HG03175 (cell line): ENCODE measurements at regions not wholly inside any gene's neighbourhood (a gene's known extent, or its start where the extent isn't known, plus 50 kb on each side); places are given as distances from the start of the nearest gene placed in this dataset.
"Not testable (repeated sequence)": the region's sequence is repeated elsewhere in the genome, so short reads cannot be mapped to it uniquely, and the experiment has no call there.

Source experiments
- ATAC-seq: cut with Tn5 transposase; IDR thresholded peaks from one replicate; pipeline ENCODE4 v1.9.1; 2021; ENCODE audit warnings: mild to moderate bottlenecking, moderate library complexity; ENCODE audit not compliant: unreplicated experiment

DNA sequence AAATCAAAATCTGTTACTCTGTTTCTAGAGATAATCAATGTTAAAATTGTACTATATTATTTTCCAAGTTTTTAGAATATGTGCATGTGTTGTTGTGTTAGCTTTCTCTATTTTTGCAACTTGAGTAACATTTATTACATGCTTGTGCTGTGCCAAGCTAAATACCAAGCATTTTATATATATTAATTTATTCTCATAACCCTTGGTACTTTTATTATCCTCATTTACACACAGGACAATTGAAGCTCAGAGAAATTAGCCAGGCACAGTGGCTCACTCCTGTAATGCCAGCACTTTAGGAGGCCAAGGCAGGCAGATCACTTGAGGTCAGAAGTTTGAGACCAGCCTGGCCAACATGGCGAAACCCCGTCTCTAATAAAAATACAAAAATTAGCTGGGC is 254.0 kb upstream of the DMRT1 start:
- no peak for ATAC-seq

DNA sequence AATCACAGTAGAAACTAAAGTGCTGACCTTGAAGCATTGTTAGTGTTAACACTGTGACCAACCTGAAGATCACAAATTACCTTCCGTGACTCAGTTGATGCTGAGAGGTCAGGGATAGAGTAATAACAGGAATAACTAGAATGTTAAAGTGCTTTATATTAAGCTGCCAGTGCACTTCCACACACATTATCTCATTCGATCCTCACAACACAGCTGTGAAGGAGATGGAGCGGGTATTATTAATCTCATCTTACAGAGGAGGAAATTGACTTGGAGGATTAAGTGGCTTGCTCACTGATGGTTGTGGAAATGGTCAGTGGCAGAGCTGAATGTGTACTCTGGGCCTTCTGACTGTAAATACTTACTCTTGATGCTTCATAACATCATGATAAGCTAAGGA is 252.5 kb upstream of the DMRT1 start:
- ATAC-seq: no peak

DNA sequence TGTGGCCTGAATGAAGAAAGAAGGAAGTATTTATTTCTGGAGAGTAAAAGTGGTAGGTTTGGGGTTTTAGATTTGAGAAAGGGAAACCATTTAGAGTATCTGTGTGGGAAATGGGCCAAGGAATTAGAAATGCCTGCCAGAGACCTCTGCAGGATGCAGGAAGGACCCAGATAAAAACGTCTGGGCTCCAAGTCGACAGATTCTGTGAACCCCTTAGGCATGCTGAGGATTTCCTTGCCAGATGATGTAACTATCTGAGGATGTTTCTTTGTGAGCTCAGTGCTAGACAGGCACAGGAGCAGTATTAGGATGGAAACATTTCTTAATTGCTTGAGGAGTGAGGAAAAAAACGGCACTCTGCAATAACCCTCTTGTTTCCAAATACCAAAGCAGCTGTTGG is 251.8 kb upstream of the DMRT1 start:
- no peak for ATAC-seq

DNA sequence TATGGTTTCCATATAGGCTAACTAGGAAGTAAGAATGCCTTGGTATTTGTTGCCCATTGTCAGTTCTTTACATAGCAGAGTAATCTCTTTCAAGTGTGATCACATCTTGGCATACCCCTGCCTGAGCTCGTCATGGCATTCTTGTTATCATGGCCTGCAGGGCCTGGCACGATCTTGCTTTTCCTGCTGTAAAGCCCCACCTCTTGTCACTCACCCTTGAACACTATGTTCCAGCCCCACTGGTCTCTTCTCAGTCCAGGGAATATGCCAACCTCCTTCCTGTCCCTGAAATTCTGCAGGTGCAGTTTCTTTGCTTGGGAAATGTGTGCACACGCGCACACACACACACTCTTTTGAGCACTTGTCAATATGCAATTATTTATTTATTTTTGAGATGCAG is 250.2 kb upstream of the DMRT1 start:
- ATAC-seq: no peak

DNA sequence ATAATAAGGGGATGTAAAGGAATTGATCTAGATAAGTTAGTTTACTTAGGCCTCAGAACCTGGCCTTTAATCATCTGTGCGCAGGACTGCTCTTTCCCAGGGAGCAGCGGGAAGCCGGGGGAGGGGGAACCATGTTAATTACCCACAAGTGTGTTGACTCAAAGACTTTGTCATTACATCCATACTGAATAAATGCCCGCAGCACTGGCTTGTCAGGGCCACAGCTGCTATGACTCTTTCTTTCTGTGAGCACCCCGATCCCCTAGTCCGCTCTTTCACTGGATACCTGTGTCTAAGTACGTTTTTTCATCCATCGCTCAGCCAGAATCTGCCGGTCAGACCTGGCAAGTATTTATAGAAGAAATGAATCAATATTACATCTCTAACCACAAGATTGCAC is 249.3 kb upstream of the DMRT1 start:
- no peak for ATAC-seq

DNA sequence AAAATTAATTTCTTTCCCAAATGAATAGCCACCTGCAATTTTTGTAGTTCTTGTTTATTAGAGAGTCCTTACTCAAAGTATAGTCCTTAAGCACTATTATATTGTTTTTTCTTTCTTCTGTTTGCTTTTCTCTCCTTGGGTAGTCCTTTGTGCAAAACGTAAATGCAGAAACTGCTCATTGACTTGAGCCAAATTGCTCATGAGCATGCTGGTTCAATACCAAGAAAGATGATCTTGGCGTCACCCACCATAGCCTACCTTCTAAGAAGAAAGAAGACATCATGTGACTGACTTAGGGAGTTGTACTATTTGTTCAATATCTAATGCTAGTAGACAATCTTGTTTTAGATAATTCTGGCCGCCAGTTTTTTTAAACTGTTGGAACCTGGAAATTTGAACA is 248.8 kb upstream of the DMRT1 start:
- no peak for ATAC-seq

DNA sequence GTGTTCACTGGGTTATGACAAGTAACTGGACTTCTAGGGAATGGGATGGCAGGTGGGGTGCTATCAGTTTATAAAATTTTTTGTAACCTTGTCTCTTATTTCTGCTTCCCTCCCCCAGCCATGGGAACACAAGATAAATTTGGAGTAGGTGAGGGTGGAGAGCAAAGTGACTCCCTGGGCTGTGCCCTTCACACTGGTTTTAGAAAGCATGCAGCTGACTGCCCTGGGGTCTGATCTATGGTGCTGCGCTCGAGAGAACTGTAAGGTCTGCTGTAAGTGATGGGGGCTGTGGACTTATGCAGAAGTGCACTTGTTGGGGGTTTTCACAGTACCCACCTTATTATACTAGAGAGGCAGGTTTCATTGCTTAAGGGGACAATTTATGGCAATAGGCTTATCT is 247.7 kb upstream of the DMRT1 start:
- no peak for ATAC-seq

DNA sequence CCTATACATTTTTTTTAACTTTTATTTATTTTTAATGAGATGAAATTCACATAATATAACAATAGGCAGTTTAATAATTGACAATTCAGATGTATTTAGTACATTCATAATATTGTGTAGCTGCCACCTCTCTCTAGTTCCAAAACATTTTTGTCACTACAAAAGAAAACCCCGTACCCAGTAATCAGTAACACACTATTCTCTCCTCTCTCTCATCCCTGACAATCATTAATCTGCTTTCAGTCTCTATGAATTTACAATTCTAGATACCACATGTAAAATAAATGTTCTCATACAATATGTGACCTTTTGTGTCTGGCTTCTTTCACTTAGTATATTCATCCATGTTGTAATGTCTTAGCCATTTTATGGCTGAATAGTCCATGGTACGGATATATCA is 244.8 kb upstream of the DMRT1 start:
- ATAC-seq: no peak

DNA sequence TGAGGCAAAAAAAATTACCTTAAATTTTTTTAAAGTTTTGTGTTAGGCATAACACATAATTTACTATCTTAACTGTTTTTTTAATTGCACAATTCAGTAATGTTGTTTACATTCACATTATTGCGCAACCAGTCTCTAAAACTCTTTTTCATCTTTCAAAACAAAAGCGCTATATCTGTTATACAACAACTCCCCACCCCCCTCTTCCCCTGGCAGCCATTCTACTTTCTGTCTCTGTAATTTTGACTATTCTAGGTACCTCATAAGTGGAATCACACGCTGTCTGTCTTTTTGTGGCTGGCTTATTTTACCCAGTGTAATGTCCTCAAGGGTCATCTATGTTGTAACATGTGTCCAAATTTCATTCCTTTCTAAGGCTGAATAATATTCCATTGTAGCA is 241.5 kb upstream of the DMRT1 start:
- no peak for ATAC-seq

DNA sequence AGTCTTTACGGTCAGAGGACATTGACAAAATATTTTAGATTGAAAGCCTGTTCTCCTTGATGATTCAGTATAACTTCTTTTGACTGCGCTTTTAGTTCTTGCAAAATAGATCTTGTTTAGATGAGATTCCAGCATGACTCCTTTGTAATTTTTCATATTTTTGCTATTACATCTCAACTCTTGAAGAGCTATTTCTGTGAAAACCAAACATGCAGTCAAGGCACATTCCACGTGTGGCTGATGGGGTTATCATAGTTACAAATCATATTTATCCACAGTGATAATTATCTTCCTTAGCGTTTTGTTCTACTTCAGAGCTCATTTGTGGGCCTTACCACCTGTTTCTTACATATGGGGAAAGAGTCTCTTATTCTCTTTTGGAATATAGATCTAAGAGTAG is 238.8 kb upstream of the DMRT1 start:
- no peak for ATAC-seq

DNA sequence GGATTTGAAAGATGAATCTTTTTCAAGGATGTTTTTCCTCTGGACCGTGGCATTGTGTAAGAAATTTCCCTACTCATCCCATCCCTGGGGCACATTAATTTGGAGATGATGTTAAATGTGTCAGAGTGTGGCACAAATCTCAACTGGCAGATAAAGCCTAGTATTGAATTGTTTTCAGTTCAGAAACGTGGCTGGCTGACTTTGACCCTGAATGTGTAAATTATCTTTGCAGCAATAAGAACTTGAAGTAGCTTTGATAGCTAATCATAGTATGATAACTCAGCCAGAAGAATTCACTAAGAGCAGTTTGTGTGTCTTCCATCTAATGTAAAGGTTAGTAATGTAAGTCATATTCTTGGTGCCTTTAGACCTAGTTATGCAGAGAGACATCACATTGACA is 238.4 kb upstream of the DMRT1 start:
- no peak for ATAC-seq

DNA sequence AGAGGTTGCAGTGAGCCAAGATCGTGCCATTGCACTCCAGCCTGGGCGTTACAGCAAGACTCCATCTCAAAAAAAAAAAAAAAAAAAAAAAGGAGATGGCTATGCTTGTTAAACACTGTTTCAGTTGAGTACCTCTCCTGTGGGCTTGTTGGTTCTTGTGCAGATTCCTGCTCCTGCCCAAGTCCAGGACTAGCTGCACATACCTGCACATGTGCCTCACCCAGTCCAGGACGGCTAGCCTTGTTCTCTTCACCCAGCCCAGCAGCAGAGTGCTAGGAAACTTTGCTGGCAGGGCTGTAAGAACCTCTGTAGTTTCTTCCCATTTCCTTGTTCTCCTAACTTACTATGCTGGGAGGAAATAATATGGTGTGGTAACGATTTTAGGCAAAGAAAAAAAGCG is 234.1 kb upstream of the DMRT1 start:
- ATAC-seq: no peak

DNA sequence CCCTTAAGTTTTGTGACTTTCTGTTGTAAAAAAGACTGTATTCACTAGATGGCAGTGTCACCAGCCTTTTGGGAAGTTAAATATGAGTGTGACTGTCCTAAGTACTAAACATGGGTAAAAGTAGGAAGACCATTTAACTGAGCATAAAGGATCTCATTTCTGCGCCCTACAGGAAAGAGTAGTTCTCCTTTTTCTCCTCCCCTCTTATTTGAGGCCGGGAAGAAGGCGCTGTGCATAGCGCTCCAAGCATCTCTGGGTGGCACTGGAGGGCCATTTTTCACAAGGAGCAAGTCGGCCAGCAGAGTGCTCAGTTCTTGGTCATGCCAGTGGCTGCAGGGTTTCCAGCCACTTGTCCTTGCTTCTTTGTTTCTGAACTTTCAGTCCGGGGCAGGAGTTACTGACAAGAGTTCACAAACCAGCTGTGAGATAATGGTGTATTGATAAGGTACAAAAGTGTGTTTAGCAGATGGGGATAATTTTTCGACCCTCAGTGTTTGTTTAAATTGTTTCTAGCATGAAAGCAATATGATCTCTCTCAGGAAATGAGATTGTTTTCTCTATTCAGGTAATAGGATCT is 227.6 kb upstream of the DMRT1 start:
- ATAC-seq: peak; percentile 89

DNA sequence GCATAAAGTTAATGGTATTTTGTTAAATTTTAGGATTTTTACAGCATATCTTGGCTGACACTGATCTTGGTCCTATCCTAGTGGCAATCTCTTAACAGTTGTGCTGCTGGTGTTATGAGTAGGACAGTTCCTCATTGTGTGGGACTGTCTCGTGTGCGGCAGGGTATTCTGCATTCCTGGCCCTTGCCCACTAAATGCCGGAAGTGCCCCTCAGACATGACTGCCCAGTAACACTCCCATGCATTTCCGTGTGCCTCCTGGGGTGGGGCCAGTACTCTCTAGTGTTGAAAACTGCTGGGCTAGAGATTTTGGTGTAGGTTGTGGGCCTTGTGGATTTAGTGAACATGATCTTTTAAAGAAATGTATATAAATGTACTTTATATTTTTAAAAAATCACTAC is 227.1 kb upstream of the DMRT1 start:
- no peak for ATAC-seq

DNA sequence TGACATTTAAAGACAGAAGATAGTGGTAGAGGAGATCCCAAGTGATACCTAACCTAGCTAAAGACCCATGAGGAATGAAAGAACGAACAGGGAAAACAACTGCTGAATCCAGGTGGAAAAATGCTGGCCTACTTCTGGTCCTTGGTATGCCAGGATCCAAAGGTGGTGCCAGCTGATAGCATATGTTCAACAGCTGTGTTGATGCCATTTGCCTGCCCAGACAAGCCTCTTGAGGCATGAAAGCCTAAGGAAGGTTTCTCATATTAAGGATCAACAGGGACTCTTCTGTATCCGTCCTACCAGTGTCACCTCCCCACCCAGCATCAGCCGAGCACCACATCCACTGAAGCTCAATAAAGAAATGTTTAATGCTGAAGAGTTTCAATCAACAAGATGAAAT is 225.7 kb upstream of the DMRT1 start:
- no peak for ATAC-seq

DNA sequence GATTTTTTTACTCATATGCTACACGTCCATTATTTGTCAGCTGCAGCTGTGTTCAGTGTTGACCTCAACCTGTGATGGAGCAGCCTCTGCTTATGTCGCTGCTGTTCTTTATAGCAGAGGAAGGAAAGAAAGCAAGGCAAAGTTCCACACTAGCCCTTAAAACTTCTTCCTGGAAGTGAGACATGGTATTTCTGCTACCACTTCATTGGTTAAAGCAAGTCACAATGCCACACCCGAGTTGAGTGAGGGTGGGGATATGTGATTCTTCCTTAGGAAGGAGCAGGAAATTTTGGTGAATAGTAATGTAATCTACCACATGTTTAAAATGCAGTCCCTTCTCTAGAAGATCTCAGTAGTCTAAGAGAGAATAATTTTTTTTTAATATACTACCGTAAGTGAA is 224.8 kb upstream of the DMRT1 start:
- no peak for ATAC-seq

DNA sequence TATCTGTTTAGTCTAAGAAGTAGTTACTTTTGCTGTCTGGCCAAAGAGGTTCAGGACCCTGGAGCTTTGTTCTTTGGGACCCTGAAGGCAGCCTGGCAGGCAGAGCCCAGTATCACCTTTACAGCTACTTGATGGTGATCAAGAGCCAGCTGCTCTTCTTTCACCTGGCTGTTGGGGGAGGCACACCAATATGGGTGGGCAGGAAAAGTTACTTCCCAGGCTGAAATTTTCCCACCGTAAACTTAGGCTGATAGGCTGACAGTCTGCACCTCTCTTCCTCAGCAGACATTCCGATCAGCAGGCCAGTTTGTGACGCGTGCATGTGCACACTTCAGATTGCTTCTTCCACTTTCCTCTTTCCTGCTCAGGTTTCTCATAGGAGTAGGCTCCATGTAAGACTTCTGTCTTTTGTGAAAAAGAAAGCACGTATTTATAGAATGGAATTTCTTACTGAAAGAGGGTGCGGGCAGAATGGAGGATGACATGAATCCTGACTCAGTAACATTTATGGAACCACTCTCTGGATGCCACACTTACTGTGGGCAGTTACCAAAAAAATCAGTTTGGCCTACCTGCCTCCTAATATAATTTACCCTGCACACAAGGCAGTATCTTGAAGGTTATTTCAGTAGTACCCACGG is 223.9 kb upstream of the DMRT1 start:
- no peak for ATAC-seq

DNA sequence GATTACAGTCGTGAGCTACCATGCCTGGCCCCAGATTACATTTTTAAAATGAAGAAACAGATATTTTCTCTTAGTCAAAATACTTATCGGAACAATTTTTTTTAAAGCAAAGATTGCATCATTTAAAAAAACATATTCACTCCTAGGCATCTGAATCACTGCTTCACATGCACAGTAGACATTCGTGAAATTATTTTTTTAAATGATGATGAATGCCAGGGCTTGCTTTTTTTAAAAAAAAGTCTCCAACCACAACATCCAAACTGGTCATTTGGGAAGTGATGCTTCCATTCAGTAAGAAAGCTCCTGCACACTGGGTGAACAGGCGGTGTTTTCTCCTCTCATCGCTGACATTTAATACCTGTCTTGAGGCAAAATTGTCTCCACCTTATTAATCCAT is 223.0 kb upstream of the DMRT1 start:
- ATAC-seq: no peak

DNA sequence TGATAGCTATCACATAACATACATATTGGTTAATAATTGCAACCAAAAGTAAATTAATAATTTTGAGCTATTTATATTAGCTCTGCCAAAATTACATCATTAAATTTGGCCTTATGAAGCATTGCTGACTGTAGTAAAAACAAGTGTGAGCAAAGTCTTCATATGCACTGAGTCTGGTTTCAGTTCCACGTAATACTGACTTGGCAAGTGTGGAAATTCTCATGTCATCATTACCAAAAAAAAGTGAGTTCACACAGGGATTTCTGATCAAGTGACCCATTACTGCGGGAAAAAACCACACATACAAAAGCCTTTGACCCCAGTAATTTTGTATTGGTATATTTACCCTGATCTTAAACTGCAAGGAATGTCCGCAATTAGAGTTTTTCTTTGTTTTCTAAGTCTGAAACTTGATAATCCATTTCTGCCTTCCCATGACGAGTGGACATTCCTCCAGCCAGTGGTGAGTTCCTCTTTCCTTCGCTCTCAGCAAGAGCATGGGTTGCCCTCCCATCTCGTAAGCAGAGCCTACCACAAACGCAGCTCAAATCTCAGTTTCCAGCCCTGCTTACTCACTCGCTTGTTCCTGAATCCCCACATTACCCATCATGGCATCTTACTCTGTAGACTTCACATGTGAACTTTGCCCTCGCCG is 220.2 kb upstream of the DMRT1 start:
- ATAC-seq: no peak

DNA sequence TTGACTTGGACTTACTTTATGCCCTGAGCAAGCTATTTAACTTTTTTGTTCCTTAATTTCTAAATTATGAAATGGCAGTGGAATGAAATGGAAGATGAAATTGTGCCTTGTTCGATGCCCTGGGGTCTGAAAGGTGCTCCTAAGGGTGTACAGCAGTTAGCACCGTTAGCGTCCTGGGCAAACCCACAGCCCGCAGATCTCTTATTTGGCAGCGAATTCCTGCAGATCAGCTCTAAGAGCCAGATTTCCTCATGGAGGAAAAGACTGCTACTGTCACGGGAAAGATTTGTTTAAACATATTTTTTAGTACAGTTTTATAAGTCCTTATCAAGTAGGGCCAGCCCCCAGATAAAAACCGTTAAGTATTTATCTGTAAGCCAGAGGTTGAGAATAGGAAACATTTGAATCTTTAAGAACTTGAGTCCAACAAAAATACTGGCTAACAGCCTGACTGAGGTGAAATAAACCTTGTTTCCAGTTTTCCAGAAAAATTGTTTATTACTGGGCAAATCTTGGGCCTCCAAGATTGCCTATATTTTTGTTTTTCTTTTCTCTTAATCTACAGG is 216.5 kb upstream of the DMRT1 start:
- no peak for ATAC-seq

DNA sequence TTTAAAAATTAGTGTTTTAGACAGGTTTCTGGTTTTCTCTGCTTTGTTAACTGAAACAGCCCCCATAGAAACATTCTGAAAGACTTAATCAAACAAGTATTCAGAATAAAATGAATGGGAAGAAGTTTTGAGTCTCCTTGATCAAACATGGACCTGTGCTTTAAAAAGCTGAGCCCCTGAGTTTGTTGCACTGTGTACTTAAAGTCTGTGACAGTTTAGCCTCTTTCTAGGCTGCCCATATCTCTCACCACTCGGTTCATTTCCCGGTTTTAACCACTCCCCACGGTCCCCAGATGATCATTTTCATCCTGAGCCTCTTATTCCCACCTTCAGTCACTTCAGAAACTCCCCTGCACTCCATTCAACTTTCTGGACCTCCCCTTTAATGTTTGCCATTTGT is 215.9 kb upstream of the DMRT1 start:
- no peak for ATAC-seq

DNA sequence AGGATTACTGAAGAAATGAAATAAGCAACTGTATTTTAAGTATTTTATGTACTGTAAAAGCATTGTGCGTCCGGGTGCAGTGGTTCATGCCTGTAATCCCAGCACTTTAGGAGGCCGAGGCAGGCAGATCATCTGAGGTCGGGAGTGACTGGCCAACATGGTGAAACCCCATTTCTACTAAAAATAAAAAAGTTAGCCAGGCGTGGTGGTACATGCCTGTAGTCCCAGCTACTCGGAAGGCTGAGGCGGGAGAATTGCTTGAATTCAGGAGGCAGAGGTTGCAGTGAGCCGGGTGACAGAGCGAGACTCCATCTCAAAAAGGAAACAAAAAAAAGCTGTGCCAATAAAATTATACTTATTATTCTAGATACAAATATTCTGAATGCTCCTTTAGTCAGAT is 215.4 kb upstream of the DMRT1 start:
- not testable (repeated sequence) for ATAC-seq
